SK-N-SH treated with all-trans-retinoic acid at 6 μM for 48 hours (cell line): ENCODE measurements at regions not wholly inside any gene's neighbourhood (a gene's known extent, or its start where the extent isn't known, plus 50 kb on each side); places are given as distances from the start of the nearest gene placed in this dataset.

Source experiments
- ATAC-seq: fragments of 200-7000 bp; cut with Tn5 transposase; 3 replicates; pipeline ENCODE4 v1.9.1; 2020; ENCODE audit warnings: mild to moderate bottlenecking, moderate library complexity
- BACH2 ChIP-seq: fragments of 250-450 bp; sonication (Bioruptor Pico); IDR thresholded peaks from 2 replicates; pipeline ENCODE4 v1.9.0; 2021; ENCODE audit warnings: mild to moderate bottlenecking, borderline replicate concordance
- CREB5 ChIP-seq: fragments of 250-450 bp; sonication (Bioruptor Pico); IDR thresholded peaks from 2 replicates; pipeline ENCODE4 v1.5.1; 2020; ENCODE audit warnings: low read depth, mild to moderate bottlenecking, moderate library complexity
- CSDC2 ChIP-seq: fragments of 250-450 bp; sonication (Bioruptor Pico); IDR thresholded peaks from 2 replicates; pipeline ENCODE4 v1.5.0; 2020; ENCODE audit warnings: mild to moderate bottlenecking, moderate library complexity
- ESRRG ChIP-seq: fragments of 250-450 bp; sonication (Bioruptor Pico); IDR thresholded peaks from 2 replicates; pipeline ENCODE4 v1.6.1; 2021; ENCODE audit warnings: mild to moderate bottlenecking
- GLIS3 ChIP-seq: fragments of 250-450 bp; sonication (Bioruptor Pico); IDR thresholded peaks from 2 replicates; pipeline ENCODE4 v1.5.0; 2020; ENCODE audit warnings: mild to moderate bottlenecking, moderate library complexity
- ISL1 ChIP-seq: fragments of 250-450 bp; sonication (Bioruptor Pico); IDR thresholded peaks from 2 replicates; pipeline ENCODE4 v2.1.2; 2022; ENCODE audit warnings: mild to moderate bottlenecking, moderate library complexity
- OSR1 ChIP-seq: fragments of 250-450 bp; sonication (Bioruptor Pico); IDR thresholded peaks from 2 replicates; pipeline ENCODE4 v1.8.0; 2022; ENCODE audit warnings: moderate library complexity, mild to moderate bottlenecking, inconsistent platforms
- PPARA ChIP-seq: fragments of 250-450 bp; sonication (Bioruptor Pico); IDR thresholded peaks from 2 replicates; pipeline ENCODE4 v1.5.0; 2020; ENCODE audit warnings: mild to moderate bottlenecking, borderline replicate concordance
- RARB ChIP-seq: fragments of 250-450 bp; sonication (Bioruptor Pico); IDR thresholded peaks from 2 replicates; pipeline ENCODE4 v1.8.0; 2021; ENCODE audit warnings: mild to moderate bottlenecking, moderate library complexity
- SNAI2 ChIP-seq: fragments of 250-450 bp; sonication (Bioruptor Pico); IDR thresholded peaks from 2 replicates; pipeline ENCODE4 v1.5.0; 2020; ENCODE audit warnings: mild to moderate bottlenecking, moderate library complexity
- TCF4 ChIP-seq: fragments of 250-450 bp; sonication (Bioruptor Pico); IDR thresholded peaks from 2 replicates; pipeline ENCODE4 v1.8.0; 2021; ENCODE audit warnings: mild to moderate bottlenecking, moderate library complexity, borderline replicate concordance
- TOX ChIP-seq: fragments of 250-450 bp; sonication (Bioruptor Pico); IDR thresholded peaks from 2 replicates; pipeline ENCODE4 v1.8.0; 2021; ENCODE audit warnings: mild to moderate bottlenecking, moderate library complexity, borderline replicate concordance
- TSHZ2 ChIP-seq: fragments of 250-450 bp; sonication (Bioruptor Pico); IDR thresholded peaks from 2 replicates; pipeline ENCODE4 v1.5.0; 2020; ENCODE audit warnings: mild to moderate bottlenecking, moderate library complexity
- ZC3H10 ChIP-seq: fragments of 250-450 bp; sonication (Bioruptor Pico); IDR thresholded peaks from 2 replicates; pipeline ENCODE4 v1.5.1; 2021; ENCODE audit warnings: mild to moderate bottlenecking, moderate library complexity
- ZFP3 ChIP-seq: fragments of 250-450 bp; sonication (Bioruptor Pico); IDR thresholded peaks from 2 replicates; pipeline ENCODE4 v1.5.0; 2020; ENCODE audit warnings: mild to moderate bottlenecking, moderate library complexity
- ZFP30 ChIP-seq: fragments of 450-650 bp; formaldehyde crosslinking; IDR thresholded peaks from 2 replicates; pipeline ENCODE4 v1.5.0; 2022; ENCODE audit warnings: mild to moderate bottlenecking, moderate library complexity
- ZNF565 ChIP-seq: fragments of 450-650 bp; formaldehyde crosslinking; conservative IDR thresholded peaks from 2 replicates; pipeline ENCODE4 v1.5.0; 2020; ENCODE audit warnings: low read depth, mild to moderate bottlenecking, moderate library complexity
- ZNF70 ChIP-seq: fragments of 450-650 bp; formaldehyde crosslinking; IDR thresholded peaks from 2 replicates; pipeline ENCODE4 v1.5.0; 2020; ENCODE audit warnings: mild to moderate bottlenecking, moderate library complexity
- ZNF8 ChIP-seq: fragments of 450-650 bp; formaldehyde crosslinking; IDR thresholded peaks from 2 replicates; pipeline ENCODE4 v1.5.0; 2020; ENCODE audit warnings: mild to moderate bottlenecking, moderate library complexity
- TF ChIP-seq, protein P1 (sequence below): fragments of 250-450 bp; sonication (Bioruptor Pico); IDR thresholded peaks from 2 replicates; pipeline ENCODE4 v1.8.0; 2021; ENCODE audit warnings: low read depth, mild to moderate bottlenecking, moderate library complexity, borderline replicate concordance
- TF ChIP-seq, protein P2 (sequence below): fragments of 250-450 bp; sonication (Bioruptor Pico); IDR thresholded peaks from 2 replicates; pipeline ENCODE4 v1.5.1; 2021; ENCODE audit warnings: mild to moderate bottlenecking, moderate library complexity
- TF ChIP-seq, protein P3 (sequence below): fragments of 250-450 bp; sonication (Bioruptor Pico); IDR thresholded peaks from 2 replicates; pipeline ENCODE4 v1.8.0; 2020; ENCODE audit warnings: mild to moderate bottlenecking, moderate library complexity, borderline replicate concordance

DNA sequence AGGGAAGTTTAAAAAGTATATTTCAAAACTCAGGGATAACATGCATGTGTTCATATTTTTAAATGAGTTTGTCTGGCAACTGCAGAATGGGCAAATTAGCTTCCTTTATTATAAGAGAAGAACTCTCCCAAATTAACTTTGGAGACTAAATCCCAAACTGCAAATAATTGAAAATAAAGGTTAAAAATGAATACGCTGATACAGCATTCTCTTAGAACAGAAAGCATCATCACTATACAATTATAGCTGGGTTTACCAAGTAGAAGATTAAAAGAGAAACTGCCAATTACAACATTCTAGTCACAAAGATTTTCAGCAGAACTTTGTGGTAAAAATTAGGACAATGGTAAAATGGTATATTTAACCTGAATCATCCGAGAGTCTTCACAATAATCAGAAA is 73.3 kb downstream of the OLFM4 start:
- no peak for TF ChIP-seq ISL1
- no peak for TF ChIP-seq ZNF8 (CRISPR knock-in tag)
- no peak for TF ChIP-seq GLIS3 (CRISPR knock-in tag)
- TF ChIP-seq ZNF70 (CRISPR knock-in tag), result no peak
- TF ChIP-seq OSR1 (CRISPR knock-in tag), result no peak
- no peak for TF ChIP-seq ZNF565 (CRISPR knock-in tag)
- TF ChIP-seq ZC3H10, result no peak
- TF ChIP-seq TSHZ2, result no peak
- TF ChIP-seq, protein P1, sequence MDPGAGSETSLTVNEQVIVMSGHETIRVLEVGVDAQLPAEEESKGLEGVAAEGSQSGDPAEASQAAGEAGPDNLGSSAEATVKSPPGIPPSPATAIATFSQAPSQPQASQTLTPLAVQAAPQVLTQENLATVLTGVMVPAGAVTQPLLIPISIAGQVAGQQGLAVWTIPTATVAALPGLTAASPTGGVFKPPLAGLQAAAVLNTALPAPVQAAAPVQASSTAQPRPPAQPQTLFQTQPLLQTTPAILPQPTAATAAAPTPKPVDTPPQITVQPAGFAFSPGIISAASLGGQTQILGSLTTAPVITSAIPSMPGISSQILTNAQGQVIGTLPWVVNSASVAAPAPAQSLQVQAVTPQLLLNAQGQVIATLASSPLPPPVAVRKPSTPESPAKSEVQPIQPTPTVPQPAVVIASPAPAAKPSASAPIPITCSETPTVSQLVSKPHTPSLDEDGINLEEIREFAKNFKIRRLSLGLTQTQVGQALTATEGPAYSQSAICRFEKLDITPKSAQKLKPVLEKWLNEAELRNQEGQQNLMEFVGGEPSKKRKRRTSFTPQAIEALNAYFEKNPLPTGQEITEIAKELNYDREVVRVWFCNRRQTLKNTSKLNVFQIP (CRISPR knock-in tag), result no peak
- no peak for TF ChIP-seq ZFP30 (CRISPR knock-in tag)
- no peak for TF ChIP-seq PPARA
- TF ChIP-seq TCF4 (CRISPR knock-in tag), result no peak
- TF ChIP-seq, protein P2, sequence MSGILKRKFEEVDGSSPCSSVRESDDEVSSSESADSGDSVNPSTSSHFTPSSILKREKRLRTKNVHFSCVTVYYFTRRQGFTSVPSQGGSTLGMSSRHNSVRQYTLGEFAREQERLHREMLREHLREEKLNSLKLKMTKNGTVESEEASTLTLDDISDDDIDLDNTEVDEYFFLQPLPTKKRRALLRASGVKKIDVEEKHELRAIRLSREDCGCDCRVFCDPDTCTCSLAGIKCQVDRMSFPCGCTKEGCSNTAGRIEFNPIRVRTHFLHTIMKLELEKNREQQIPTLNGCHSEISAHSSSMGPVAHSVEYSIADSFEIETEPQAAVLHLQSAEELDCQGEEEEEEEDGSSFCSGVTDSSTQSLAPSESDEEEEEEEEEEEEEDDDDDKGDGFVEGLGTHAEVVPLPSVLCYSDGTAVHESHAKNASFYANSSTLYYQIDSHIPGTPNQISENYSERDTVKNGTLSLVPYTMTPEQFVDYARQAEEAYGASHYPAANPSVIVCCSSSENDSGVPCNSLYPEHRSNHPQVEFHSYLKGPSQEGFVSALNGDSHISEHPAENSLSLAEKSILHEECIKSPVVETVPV, result no peak
- no peak for TF ChIP-seq ESRRG (CRISPR knock-in tag)
- no peak for TF ChIP-seq CREB5 (CRISPR knock-in tag)
- TF ChIP-seq TOX (CRISPR knock-in tag), result no peak
- TF ChIP-seq, protein P3, sequence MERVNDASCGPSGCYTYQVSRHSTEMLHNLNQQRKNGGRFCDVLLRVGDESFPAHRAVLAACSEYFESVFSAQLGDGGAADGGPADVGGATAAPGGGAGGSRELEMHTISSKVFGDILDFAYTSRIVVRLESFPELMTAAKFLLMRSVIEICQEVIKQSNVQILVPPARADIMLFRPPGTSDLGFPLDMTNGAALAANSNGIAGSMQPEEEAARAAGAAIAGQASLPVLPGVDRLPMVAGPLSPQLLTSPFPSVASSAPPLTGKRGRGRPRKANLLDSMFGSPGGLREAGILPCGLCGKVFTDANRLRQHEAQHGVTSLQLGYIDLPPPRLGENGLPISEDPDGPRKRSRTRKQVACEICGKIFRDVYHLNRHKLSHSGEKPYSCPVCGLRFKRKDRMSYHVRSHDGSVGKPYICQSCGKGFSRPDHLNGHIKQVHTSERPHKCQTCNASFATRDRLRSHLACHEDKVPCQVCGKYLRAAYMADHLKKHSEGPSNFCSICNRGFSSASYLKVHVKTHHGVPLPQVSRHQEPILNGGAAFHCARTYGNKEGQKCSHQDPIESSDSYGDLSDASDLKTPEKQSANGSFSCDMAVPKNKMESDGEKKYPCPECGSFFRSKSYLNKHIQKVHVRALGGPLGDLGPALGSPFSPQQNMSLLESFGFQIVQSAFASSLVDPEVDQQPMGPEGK (CRISPR knock-in tag), result no peak
- TF ChIP-seq CSDC2, result no peak
- TF ChIP-seq RARB (CRISPR knock-in tag), result no peak
- ATAC-seq, result no peak

- TF ChIP-seq TCF4 (CRISPR knock-in tag) (peak; percentile 43; the same call in 1 of the 2 replicates), ISL1 (peak; percentile 63)
- TF ChIP-seq, protein P2, result no peak
- no peak for ATAC-seq
These were observed 75.5 kb downstream of the OLFM4 start for GRCh38 chr13:53104136-53104535.

- TF ChIP-seq TCF4 (CRISPR knock-in tag), result no peak
- no peak for TF ChIP-seq ZNF8 (CRISPR knock-in tag)
- TF ChIP-seq OSR1 (CRISPR knock-in tag), result no peak
- no peak for TF ChIP-seq PPARA
- no peak for TF ChIP-seq RARB (CRISPR knock-in tag)
- TF ChIP-seq CSDC2, result no peak
- no peak for TF ChIP-seq TSHZ2
- TF ChIP-seq, protein P3 (CRISPR knock-in tag), result no peak
- TF ChIP-seq ZFP30 (CRISPR knock-in tag), result no peak
- no peak for TF ChIP-seq BACH2
- no peak for TF ChIP-seq ESRRG (CRISPR knock-in tag)
- TF ChIP-seq SNAI2, result no peak
- TF ChIP-seq ZFP3 (CRISPR knock-in tag), result no peak
- no peak for TF ChIP-seq ZNF565 (CRISPR knock-in tag)
- no peak for TF ChIP-seq GLIS3 (CRISPR knock-in tag)
- ATAC-seq, result no peak
These were observed 76.9 kb downstream of the OLFM4 start for GRCh38 chr13:53105477-53105876.
